HG02571 (cell line): ENCODE measurements at regions not wholly inside any gene's neighbourhood (a gene's known extent, or its start where the extent isn't known, plus 50 kb on each side); places are given as distances from the start of the nearest gene placed in this dataset.
"Not testable (repeated sequence)": the region's sequence is repeated elsewhere in the genome, so short reads cannot be mapped to it uniquely, and the experiment has no call there.

Source experiments
- ATAC-seq: cut with Tn5 transposase; IDR thresholded peaks from one replicate; pipeline ENCODE4 v1.9.1; 2021; ENCODE audit warnings: mild to moderate bottlenecking, moderate library complexity; ENCODE audit not compliant: unreplicated experiment

GRCh38 chr10:109418795-109419194 lies 504.5 kb downstream of the XPNPEP1 start:
- no peak for ATAC-seq

GRCh38 chr10:109417803-109418202 lies 505.5 kb downstream of the XPNPEP1 start:
- no peak for ATAC-seq

GRCh38 chr10:109412353-109412752 lies 511.0 kb downstream of the XPNPEP1 start:
- ATAC-seq = no peak

- ATAC-seq = no peak
These were observed 511.4 kb downstream of the XPNPEP1 start for GRCh38 chr10:109411917-109412316.

GRCh38 chr10:109405338-109405737 lies 518.0 kb downstream of the XPNPEP1 start:
- ATAC-seq = no peak

- no peak for ATAC-seq
These were observed 519.8 kb downstream of the XPNPEP1 start for GRCh38 chr10:109403551-109403950.

- no peak for ATAC-seq
These were observed 529.9 kb downstream of the XPNPEP1 start for GRCh38 chr10:109393425-109393824.

GRCh38 chr10:109386921-109387320 lies 536.4 kb downstream of the XPNPEP1 start:
- ATAC-seq = no peak

GRCh38 chr10:109386101-109386500 lies 537.2 kb downstream of the XPNPEP1 start:
- no peak for ATAC-seq

- ATAC-seq = no peak
These were observed 544.1 kb downstream of the XPNPEP1 start for GRCh38 chr10:109379186-109379585.

- no peak for ATAC-seq
These were observed 549.1 kb downstream of the XPNPEP1 start for GRCh38 chr10:109374215-109374614.

GRCh38 chr10:109359316-109359715 lies 564.0 kb downstream of the XPNPEP1 start:
- ATAC-seq = no peak

GRCh38 chr10:109358325-109358724 lies 565.0 kb downstream of the XPNPEP1 start:
- no peak for ATAC-seq

- ATAC-seq = no peak
These were observed 575.0 kb downstream of the XPNPEP1 start for GRCh38 chr10:109348324-109348723.

GRCh38 chr10:109343293-109343692 lies 580.0 kb downstream of the XPNPEP1 start:
- ATAC-seq = no peak

GRCh38 chr10:109341986-109342385 lies 581.3 kb downstream of the XPNPEP1 start:
- ATAC-seq = no peak

GRCh38 chr10:109328001-109328400 lies 595.3 kb downstream of the XPNPEP1 start:
- no peak for ATAC-seq

GRCh38 chr10:109327266-109327665 lies 596.0 kb downstream of the XPNPEP1 start:
- ATAC-seq = no peak

GRCh38 chr10:109324721-109325120 lies 598.6 kb downstream of the XPNPEP1 start:
- ATAC-seq = no peak

- no peak for ATAC-seq
These were observed 605.5 kb downstream of the XPNPEP1 start for GRCh38 chr10:109317746-109318366.

- not testable (repeated sequence) for ATAC-seq
These were observed 609.3 kb downstream of the XPNPEP1 start for GRCh38 chr10:109314016-109314415.

GRCh38 chr10:109312555-109312954 lies 610.8 kb downstream of the XPNPEP1 start:
- not testable (repeated sequence) for ATAC-seq

GRCh38 chr10:109308971-109309370 lies 614.3 kb downstream of the XPNPEP1 start:
- ATAC-seq = no peak
